HL-60 (cell line): ENCODE measurements at regions not wholly inside any gene's neighbourhood (a gene's known extent, or its start where the extent isn't known, plus 50 kb on each side); places are given as distances from the start of the nearest gene placed in this dataset.

ENCODE experiments used
- DNase-seq, 2 experiments: peaks; one replicate each; pipeline ENCODE4 v3.0.0-alpha.2; 2010 to 2020; ENCODE audit warnings: low read depth in 1 of 2, low spot score in 1 of 2
- H3K27ac ChIP-seq: fragments of 250-450 bp; sonication (Bioruptor Pico); replicated peaks from 2 replicates; pipeline ENCODE4 v1.5.1; 2020; ENCODE audit warnings: mild to moderate bottlenecking, moderate library complexity
- H3K27me3 ChIP-seq: fragments of 250-450 bp; sonication (Bioruptor Pico); 2 replicates; pipeline ENCODE4 v1.5.1; 2021; ENCODE audit warnings: mild to moderate bottlenecking, moderate library complexity; ENCODE audit not compliant: insufficient read depth, poor library complexity, severe bottlenecking
- H3K4me3 ChIP-seq: replicated peaks from 2 replicates; pipeline ENCODE4 v1.5.1; 2011; ENCODE audit warnings: mild to moderate bottlenecking, control low read depth, low read length; ENCODE audit not compliant: insufficient read depth
- CTCF ChIP-seq: IDR thresholded peaks from one replicate; pipeline ENCODE4 v1.5.1; 2011; ENCODE audit warnings: low read length, control low read depth, inconsistent platforms; ENCODE audit not compliant: insufficient read depth
- GABPA ChIP-seq: IDR thresholded peaks from 2 replicates; pipeline ENCODE4 v1.6.1; 2012; ENCODE audit warnings: low read depth
- POLR2AphosphoS5 ChIP-seq: IDR thresholded peaks from 2 replicates; pipeline ENCODE4 v1.6.1; 2012; ENCODE audit warnings: low read depth
- SPI1 ChIP-seq: IDR thresholded peaks from 2 replicates; pipeline ENCODE4 v1.6.1; 2012; ENCODE audit warnings: low read depth, mild to moderate bottlenecking, borderline replicate concordance
- TF ChIP-seq, protein P1 (sequence below): IDR thresholded peaks from 2 replicates; pipeline ENCODE4 v1.6.1; 2012; ENCODE audit warnings: low read depth; ENCODE audit not compliant: insufficient replicate concordance

- Histone ChIP-seq H3K27me3 (no peaks in the 10 kb centered on the region), H3K4me3 (no peak overlapping the region), H3K27ac (no peak overlapping the region)
- TF ChIP-seq GABPA (no peak), CTCF (no peak), POLR2AphosphoS5 (no peak), SPI1 (no peak)
- TF ChIP-seq, protein P1, sequence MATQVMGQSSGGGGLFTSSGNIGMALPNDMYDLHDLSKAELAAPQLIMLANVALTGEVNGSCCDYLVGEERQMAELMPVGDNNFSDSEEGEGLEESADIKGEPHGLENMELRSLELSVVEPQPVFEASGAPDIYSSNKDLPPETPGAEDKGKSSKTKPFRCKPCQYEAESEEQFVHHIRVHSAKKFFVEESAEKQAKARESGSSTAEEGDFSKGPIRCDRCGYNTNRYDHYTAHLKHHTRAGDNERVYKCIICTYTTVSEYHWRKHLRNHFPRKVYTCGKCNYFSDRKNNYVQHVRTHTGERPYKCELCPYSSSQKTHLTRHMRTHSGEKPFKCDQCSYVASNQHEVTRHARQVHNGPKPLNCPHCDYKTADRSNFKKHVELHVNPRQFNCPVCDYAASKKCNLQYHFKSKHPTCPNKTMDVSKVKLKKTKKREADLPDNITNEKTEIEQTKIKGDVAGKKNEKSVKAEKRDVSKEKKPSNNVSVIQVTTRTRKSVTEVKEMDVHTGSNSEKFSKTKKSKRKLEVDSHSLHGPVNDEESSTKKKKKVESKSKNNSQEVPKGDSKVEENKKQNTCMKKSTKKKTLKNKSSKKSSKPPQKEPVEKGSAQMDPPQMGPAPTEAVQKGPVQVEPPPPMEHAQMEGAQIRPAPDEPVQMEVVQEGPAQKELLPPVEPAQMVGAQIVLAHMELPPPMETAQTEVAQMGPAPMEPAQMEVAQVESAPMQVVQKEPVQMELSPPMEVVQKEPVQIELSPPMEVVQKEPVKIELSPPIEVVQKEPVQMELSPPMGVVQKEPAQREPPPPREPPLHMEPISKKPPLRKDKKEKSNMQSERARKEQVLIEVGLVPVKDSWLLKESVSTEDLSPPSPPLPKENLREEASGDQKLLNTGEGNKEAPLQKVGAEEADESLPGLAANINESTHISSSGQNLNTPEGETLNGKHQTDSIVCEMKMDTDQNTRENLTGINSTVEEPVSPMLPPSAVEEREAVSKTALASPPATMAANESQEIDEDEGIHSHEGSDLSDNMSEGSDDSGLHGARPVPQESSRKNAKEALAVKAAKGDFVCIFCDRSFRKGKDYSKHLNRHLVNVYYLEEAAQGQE = no peak
- no peak for DNase-seq
Observed at GRCh38 chr2:4415171-4415570, 711.8 kb downstream of the DCDC2C start.

- Histone ChIP-seq H3K4me3 (no peak overlapping the region), H3K27me3 (no peaks in the 10 kb centered on the region), H3K27ac (no peak overlapping the region)
- no peak for TF ChIP-seq CTCF
- TF ChIP-seq POLR2AphosphoS5 = no peak
- no peak for TF ChIP-seq SPI1
- no peak for TF ChIP-seq GABPA
- TF ChIP-seq, protein P1 = no peak
- DNase-seq = no peak
Observed at GRCh38 chr2:4415810-4416413, 712.5 kb downstream of the DCDC2C start.

GRCh38 chr2:4416431-4416830 is 713.1 kb downstream of the DCDC2C start:
- no peaks in the 10 kb centered on the region for H3K27me3 ChIP-seq
- TF ChIP-seq GABPA (no peak), POLR2AphosphoS5 (no peak), CTCF (no peak)
- TF ChIP-seq, protein P1 = no peak
- H3K27ac ChIP-seq = no peak overlapping the region
- no peak overlapping the region for H3K4me3 ChIP-seq
- DNase-seq = no peak
